ENCODE measurements at regions not wholly inside any gene's neighbourhood (a gene's known extent, or its start where the extent isn't known, plus 50 kb on each side); places are given as distances from the start of the nearest gene placed in this dataset.
"Not testable (repeated sequence)": the region's sequence is repeated elsewhere in the genome, so short reads cannot be mapped to it uniquely, and the experiment has no call there.

DNA sequence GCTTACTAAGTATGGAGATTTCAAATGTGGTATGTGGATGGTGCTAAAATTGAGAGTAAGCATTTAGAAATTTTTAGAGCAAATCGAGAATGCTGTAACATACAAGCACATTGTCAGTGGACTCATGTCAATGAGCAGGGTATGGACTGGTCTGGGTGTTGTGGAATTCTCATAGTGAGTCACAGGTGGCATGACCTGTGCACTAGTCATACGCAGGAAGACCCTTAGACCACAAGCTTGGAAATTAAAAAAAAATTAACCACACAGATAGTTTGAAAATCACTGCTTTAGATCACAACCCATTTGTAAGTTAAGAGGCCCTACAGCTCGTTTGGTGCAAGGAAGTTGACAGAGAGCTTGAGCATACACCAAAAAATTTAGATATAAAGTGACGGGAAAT lies 102.9 kb upstream of the NBPF19 start:
- TF ChIP-seq, protein P1, sequence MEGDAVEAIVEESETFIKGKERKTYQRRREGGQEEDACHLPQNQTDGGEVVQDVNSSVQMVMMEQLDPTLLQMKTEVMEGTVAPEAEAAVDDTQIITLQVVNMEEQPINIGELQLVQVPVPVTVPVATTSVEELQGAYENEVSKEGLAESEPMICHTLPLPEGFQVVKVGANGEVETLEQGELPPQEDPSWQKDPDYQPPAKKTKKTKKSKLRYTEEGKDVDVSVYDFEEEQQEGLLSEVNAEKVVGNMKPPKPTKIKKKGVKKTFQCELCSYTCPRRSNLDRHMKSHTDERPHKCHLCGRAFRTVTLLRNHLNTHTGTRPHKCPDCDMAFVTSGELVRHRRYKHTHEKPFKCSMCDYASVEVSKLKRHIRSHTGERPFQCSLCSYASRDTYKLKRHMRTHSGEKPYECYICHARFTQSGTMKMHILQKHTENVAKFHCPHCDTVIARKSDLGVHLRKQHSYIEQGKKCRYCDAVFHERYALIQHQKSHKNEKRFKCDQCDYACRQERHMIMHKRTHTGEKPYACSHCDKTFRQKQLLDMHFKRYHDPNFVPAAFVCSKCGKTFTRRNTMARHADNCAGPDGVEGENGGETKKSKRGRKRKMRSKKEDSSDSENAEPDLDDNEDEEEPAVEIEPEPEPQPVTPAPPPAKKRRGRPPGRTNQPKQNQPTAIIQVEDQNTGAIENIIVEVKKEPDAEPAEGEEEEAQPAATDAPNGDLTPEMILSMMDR (conservative IDR thresholded peaks at IDR 0.05 in 1 of 2, IDR thresholded peaks at IDR 0.05 in 1 of 2; ENCODE audit: low read depth in 1 of 2, low read length in 2 of 2), result not testable (repeated sequence)
- not testable (repeated sequence) for TF ChIP-seq EZH2 (IDR thresholded peaks at IDR 0.05; ENCODE audit: low read length, missing control alignments)

Data from fibroblast of lung (primary cell).